SU-DHL-6 (cell line): ENCODE measurements at regions not wholly inside any gene's neighbourhood (a gene's known extent, or its start where the extent isn't known, plus 50 kb on each side); places are given as distances from the start of the nearest gene placed in this dataset.

Experiments
- CTCF ChIP-seq: fragments of 200-600 bp; sonication (generic); IDR thresholded peaks from one replicate; pipeline ENCODE4 v1.5.1; 2017; ENCODE audit warnings: antibody characterized with exemption, mild to moderate bottlenecking, low read length, moderate library complexity; ENCODE audit not compliant: insufficient read depth, poor library complexity, severe bottlenecking
- EZH2phosphoT487 ChIP-seq: fragments of 200-600 bp; sonication (generic), shearing (Covaris generic); conservative IDR thresholded peaks from 2 replicates; pipeline ENCODE4 v1.6.1; 2018; ENCODE audit warnings: mild to moderate bottlenecking, antibody characterized with exemption, low read length, moderate library complexity, mixed read lengths

DNA sequence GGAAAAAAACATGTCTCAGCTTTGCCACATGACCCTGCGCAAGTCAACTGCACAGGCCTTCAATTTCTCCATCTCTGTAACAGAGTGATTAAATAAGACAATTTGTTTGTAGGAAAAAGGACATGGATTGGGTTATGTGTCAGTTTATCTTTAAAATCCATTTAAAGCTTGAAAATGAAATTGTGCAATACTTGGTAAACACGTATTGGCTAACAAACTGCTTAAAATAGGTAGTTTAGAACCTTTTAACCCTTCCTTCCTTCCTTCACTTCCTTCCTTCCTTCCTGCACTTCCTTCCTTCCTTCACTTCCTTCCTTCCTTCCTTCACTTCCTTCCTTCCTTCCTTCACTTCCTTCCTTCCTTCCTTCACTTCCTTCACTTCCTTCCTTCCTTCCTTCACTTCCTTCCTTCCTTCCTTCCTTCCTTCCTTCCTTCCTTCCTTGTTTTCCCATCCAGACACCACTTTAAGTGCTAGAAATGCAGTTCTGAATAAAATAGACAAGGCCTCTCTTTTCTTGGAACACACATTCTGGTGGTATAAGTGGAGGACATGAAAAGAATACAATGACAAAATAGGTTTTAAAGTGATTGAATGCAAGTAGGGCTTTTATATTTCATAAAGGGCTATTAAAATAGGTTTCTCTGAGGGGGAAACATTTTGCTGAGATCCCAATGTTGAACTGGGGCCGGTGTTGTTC, 130.2 kb upstream of the TP63 start:
- TF ChIP-seq CTCF = no peak
- no peak for TF ChIP-seq EZH2phosphoT487
